ENCODE measurements at regions not wholly inside any gene's neighbourhood (a gene's known extent, or its start where the extent isn't known, plus 50 kb on each side); places are given as distances from the start of the nearest gene placed in this dataset.

DNA sequence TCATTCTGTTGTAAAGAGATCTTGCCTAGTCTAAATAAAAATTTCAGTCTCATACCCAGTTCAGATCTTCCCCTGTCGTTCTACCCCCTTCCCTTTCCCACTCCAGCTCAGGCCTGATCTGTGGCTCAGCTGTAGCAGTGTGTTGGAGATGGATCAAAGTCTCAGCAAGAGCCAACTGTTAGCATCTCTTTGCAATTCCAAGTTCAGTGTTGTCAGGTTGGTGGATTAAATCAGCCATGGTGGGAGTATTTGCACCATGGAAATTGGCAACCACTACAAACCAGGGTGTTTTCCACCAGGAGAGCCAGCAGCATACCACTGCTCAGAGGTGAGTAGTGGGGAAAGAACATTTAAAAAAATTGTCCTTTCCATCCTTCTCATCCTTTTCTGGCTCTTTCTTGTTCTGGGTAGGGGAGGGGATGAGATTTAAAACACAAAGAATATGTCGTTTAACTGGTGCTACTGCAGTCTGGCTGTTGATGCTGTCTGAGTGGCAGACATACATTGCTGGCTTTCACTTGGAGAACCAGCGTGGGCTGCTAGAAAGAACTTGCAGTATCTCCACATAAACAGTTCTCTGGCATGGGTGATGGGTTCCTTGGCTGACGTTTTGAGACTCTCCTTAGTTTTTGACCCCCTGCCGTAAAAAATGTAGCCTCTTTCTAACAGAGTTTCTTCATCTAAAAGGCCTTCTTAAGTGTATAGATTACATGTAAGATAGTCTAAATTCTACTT lies 514.1 kb downstream of the RAB38 start:
- TF ChIP-seq, protein P1, sequence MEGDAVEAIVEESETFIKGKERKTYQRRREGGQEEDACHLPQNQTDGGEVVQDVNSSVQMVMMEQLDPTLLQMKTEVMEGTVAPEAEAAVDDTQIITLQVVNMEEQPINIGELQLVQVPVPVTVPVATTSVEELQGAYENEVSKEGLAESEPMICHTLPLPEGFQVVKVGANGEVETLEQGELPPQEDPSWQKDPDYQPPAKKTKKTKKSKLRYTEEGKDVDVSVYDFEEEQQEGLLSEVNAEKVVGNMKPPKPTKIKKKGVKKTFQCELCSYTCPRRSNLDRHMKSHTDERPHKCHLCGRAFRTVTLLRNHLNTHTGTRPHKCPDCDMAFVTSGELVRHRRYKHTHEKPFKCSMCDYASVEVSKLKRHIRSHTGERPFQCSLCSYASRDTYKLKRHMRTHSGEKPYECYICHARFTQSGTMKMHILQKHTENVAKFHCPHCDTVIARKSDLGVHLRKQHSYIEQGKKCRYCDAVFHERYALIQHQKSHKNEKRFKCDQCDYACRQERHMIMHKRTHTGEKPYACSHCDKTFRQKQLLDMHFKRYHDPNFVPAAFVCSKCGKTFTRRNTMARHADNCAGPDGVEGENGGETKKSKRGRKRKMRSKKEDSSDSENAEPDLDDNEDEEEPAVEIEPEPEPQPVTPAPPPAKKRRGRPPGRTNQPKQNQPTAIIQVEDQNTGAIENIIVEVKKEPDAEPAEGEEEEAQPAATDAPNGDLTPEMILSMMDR (IDR thresholded peaks at IDR 0.05; ENCODE audit: low read depth, low read length) = no peak
- TF ChIP-seq EZH2phosphoT487 (IDR thresholded peaks at IDR 0.05; ENCODE audit: low read depth) = no peak
